Astrocyte (in vitro differentiated cells and primary cell): ENCODE measurements at regions not wholly inside any gene's neighbourhood (a gene's known extent, or its start where the extent isn't known, plus 50 kb on each side); places are given as distances from the start of the nearest gene placed in this dataset.

Experiments used
- DNase-seq: peaks from one replicate; pipeline ENCODE4 v3.0.0-alpha.2; 2010; ENCODE audit warnings: low read depth
- FAIRE-seq: peaks from 2 replicates; lab custom pipeline; 2011; peaks lifted over from hg19 to GRCh38; lab: Jason Lieb, UNC
- H2AFZ ChIP-seq: 2 replicates; pipeline ENCODE4 v1.6.0; 2012; ENCODE audit warnings: low read depth, low read length, inconsistent platforms
- H3K27ac ChIP-seq: 2 replicates; pipeline ENCODE4 v1.5.1; 2011; ENCODE audit warnings: low read depth, low read length, inconsistent platforms
- H3K27me3 ChIP-seq: 2 replicates; pipeline ENCODE4 v1.6.0; 2011; ENCODE audit warnings: low read length, inconsistent platforms; ENCODE audit not compliant: insufficient read depth
- H3K36me3 ChIP-seq: 2 replicates; pipeline ENCODE4 v1.5.1; 2011; ENCODE audit warnings: low read length, inconsistent platforms; ENCODE audit not compliant: insufficient read depth
- H3K4me1 ChIP-seq: 2 replicates; pipeline ENCODE4 v1.5.1; 2011; ENCODE audit warnings: low read length, inconsistent platforms; ENCODE audit not compliant: insufficient read depth
- H3K4me2 ChIP-seq: 2 replicates; pipeline ENCODE4 v1.6.0; 2012; ENCODE audit warnings: low read length, inconsistent platforms
- H3K4me3 ChIP-seq: 2 replicates; pipeline ENCODE4 v1.5.1; 2011; ENCODE audit warnings: low read depth, mild to moderate bottlenecking, low read length, inconsistent platforms; ENCODE audit not compliant: insufficient read depth
- H3K79me2 ChIP-seq: 2 replicates; pipeline ENCODE4 v1.6.0; 2012; ENCODE audit warnings: mild to moderate bottlenecking, low read length, inconsistent platforms; ENCODE audit not compliant: insufficient read depth
- H3K9ac ChIP-seq: 2 replicates; pipeline ENCODE4 v1.6.0; 2012; ENCODE audit warnings: mild to moderate bottlenecking, low read length, inconsistent platforms
- H3K9me3 ChIP-seq: 2 replicates; pipeline ENCODE4 v1.5.1; 2012; ENCODE audit warnings: low read depth, mild to moderate bottlenecking, low read length, inconsistent platforms; ENCODE audit not compliant: insufficient read depth
- H4K20me1 ChIP-seq: 2 replicates; pipeline ENCODE4 v1.6.0; 2012; ENCODE audit warnings: low read length, inconsistent platforms; ENCODE audit not compliant: insufficient read depth
- H3K27ac Mint-ChIP-seq: one replicate; pipeline ENCODE4 v1.8.0; 2021; ENCODE audit warnings: mild to moderate bottlenecking, mixed read lengths; ENCODE audit not compliant: unreplicated experiment
- H3K27me3 Mint-ChIP-seq: one replicate; pipeline ENCODE4 v1.8.0; 2021; ENCODE audit warnings: low read depth, mixed read lengths; ENCODE audit not compliant: unreplicated experiment
- H3K36me3 Mint-ChIP-seq: one replicate; pipeline ENCODE4 v1.8.0; 2021; ENCODE audit warnings: low read depth, mixed read lengths; ENCODE audit not compliant: unreplicated experiment
- H3K4me1 Mint-ChIP-seq: one replicate; pipeline ENCODE4 v1.8.0; 2021; ENCODE audit warnings: low read depth, mixed read lengths; ENCODE audit not compliant: unreplicated experiment
- H3K4me3 Mint-ChIP-seq: one replicate; pipeline ENCODE4 v1.8.0; 2021; ENCODE audit warnings: mild to moderate bottlenecking, moderate library complexity, mixed read lengths; ENCODE audit not compliant: unreplicated experiment
- H3K9me3 Mint-ChIP-seq: one replicate; pipeline ENCODE4 v1.8.0; 2021; ENCODE audit warnings: mild to moderate bottlenecking, mixed read lengths; ENCODE audit not compliant: unreplicated experiment
- EZH2 ChIP-seq: IDR thresholded peaks from 2 replicates; pipeline ENCODE4 v1.6.1; 2012; ENCODE audit warnings: mild to moderate bottlenecking, low read length, inconsistent platforms; ENCODE audit not compliant: insufficient read depth
- TF ChIP-seq, protein P1 (sequence below): IDR thresholded peaks from 2 replicates; pipeline ENCODE4 v1.5.1; 2011; ENCODE audit warnings: low read depth, mild to moderate bottlenecking, inconsistent platforms, low read length, moderate library complexity; ENCODE audit not compliant: insufficient read depth

DNA sequence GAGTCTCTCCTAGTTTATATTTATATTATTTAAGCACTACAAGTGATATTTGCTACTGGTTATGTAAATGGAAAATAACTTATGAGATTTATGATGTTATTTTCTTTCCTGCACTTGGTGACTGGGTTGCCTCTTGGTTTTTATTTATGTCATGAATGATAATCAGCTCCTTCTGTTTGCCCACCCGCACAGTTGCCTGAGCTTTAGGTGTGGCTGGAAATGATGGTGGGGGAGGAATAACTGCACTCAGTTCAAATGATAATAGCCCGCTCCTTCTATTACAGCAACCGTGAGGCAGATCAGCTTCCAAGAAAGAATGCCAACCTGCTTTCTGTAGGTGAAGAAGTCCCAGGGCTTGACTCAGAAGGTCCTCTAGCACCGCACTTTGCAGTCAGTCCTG is 190.2 kb upstream of the CAND1 start:
- TF ChIP-seq, protein P1, sequence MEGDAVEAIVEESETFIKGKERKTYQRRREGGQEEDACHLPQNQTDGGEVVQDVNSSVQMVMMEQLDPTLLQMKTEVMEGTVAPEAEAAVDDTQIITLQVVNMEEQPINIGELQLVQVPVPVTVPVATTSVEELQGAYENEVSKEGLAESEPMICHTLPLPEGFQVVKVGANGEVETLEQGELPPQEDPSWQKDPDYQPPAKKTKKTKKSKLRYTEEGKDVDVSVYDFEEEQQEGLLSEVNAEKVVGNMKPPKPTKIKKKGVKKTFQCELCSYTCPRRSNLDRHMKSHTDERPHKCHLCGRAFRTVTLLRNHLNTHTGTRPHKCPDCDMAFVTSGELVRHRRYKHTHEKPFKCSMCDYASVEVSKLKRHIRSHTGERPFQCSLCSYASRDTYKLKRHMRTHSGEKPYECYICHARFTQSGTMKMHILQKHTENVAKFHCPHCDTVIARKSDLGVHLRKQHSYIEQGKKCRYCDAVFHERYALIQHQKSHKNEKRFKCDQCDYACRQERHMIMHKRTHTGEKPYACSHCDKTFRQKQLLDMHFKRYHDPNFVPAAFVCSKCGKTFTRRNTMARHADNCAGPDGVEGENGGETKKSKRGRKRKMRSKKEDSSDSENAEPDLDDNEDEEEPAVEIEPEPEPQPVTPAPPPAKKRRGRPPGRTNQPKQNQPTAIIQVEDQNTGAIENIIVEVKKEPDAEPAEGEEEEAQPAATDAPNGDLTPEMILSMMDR, result no peak
- no peak for TF ChIP-seq EZH2
- no peak overlapping the region for H2AFZ ChIP-seq
- peaks cover 36% of the 10 kb centered on the region for H3K27me3 ChIP-seq
- no peaks in the 10 kb centered on the region for H3K36me3 ChIP-seq
- no peaks in the 10 kb centered on the region for H3K4me1 ChIP-seq
- no peaks in the 10 kb centered on the region for H3K9me3 Mint-ChIP-seq
- no peak overlapping the region for H3K4me3 ChIP-seq
- no peak overlapping the region for H3K27ac Mint-ChIP-seq
- no peaks in the 10 kb centered on the region for H3K9me3 ChIP-seq
- no peaks in the 10 kb centered on the region for H4K20me1 ChIP-seq
- no peak overlapping the region for H3K27ac ChIP-seq
- H3K27me3 Mint-ChIP-seq, result peaks cover 7% of the 10 kb centered on the region
- FAIRE-seq (no peak), DNase-seq (no peak)
- H3K79me2 ChIP-seq, result no peaks in the 10 kb centered on the region
- no peak overlapping the region for H3K4me3 Mint-ChIP-seq
- H3K4me2 ChIP-seq, result no peak overlapping the region
- no peak overlapping the region for H3K9ac ChIP-seq
- H3K36me3 Mint-ChIP-seq, result no peaks in the 10 kb centered on the region
- H3K4me1 Mint-ChIP-seq, result no peaks in the 10 kb centered on the region

DNA sequence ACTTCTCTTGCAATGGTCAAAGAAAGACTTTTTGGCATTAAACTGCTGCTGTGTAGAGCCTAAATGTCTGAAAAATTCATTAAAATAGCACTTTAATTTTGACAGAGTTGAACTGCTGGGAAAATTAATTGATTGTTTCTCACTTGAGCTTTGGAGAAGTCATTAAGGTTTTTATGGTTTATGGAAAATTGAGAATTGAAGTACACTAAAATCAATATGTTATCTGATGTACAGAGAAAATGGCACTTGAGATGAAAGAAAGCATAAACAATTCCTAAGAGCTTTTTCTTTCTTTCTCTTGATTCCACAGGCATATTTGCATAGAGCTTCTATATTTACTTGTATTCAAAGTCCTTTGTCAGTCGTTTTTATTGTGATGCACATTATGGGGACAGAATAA is 188.5 kb upstream of the CAND1 start:
- Mint-ChIP-seq H3K27ac (no peak overlapping the region), H3K27me3 (peaks cover 4% of the 10 kb centered on the region), H3K36me3 (no peaks in the 10 kb centered on the region), H3K9me3 (no peaks in the 10 kb centered on the region), H3K4me1 (no peaks in the 10 kb centered on the region), H3K4me3 (no peak overlapping the region)
- DNase-seq (no peak), FAIRE-seq (no peak)
- Histone ChIP-seq H3K27ac (no peak overlapping the region), H3K4me2 (no peak overlapping the region), H3K9me3 (no peaks in the 10 kb centered on the region), H3K36me3 (no peaks in the 10 kb centered on the region), H4K20me1 (no peaks in the 10 kb centered on the region), H3K4me1 (no peaks in the 10 kb centered on the region), H3K9ac (no peak overlapping the region), H3K4me3 (no peak overlapping the region), H3K27me3 (peaks cover 29% of the 10 kb centered on the region), H3K79me2 (no peaks in the 10 kb centered on the region), H2AFZ (no peak overlapping the region)
- no peak for TF ChIP-seq EZH2
- TF ChIP-seq, protein P1, result no peak

DNA sequence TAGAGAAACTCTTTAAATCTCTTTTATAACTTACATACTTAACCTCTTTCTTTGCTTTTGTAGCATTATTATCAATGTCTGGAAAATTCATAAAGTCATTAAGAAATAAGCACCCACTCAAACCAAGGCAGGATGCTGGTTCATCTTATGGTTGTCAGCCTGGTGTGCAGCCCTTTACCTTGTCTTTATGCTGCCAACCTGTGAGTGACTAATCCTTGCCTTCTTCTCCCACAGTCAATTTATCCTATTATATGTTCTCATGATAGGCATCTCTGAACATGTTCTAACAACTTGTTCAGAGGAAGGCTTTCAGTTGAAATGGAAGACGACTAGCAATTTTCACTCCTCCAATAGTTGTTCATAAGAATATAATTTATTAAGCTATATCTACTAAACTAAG is 186.9 kb upstream of the CAND1 start:
- Histone ChIP-seq H3K4me1 (no peaks in the 10 kb centered on the region), H3K36me3 (no peaks in the 10 kb centered on the region), H3K27me3 (peaks cover 23% of the 10 kb centered on the region), H3K79me2 (no peaks in the 10 kb centered on the region), H3K9me3 (no peaks in the 10 kb centered on the region), H2AFZ (no peak overlapping the region), H4K20me1 (no peaks in the 10 kb centered on the region), H3K9ac (no peak overlapping the region), H3K4me3 (no peak overlapping the region), H3K27ac (no peak overlapping the region), H3K4me2 (no peak overlapping the region)
- TF ChIP-seq, protein P1, result no peak
- no peak for TF ChIP-seq EZH2
- DNase-seq, result no peak
- Mint-ChIP-seq H3K4me1 (no peaks in the 10 kb centered on the region), H3K4me3 (no peak overlapping the region), H3K36me3 (no peaks in the 10 kb centered on the region), H3K9me3 (no peaks in the 10 kb centered on the region), H3K27me3 (peaks cover 4% of the 10 kb centered on the region), H3K27ac (no peak overlapping the region)
- no peak for FAIRE-seq
